ENCODE measurements at regions not wholly inside any gene's neighbourhood (a gene's known extent, or its start where the extent isn't known, plus 50 kb on each side); places are given as distances from the start of the nearest gene placed in this dataset.

GRCh38 chr5:5558638-5559527, 136.4 kb downstream of the ICE1 start:
- no peaks in the 10 kb centered on the region for H4K20me1 ChIP-seq (ENCODE audit: insufficient read depth, low read length)
- Mint-ChIP-seq H3K4me3 (ENCODE audit: unreplicated experiment) (no peak overlapping the region), H3K9me3 (ENCODE audit: unreplicated experiment) (peaks cover 12% of the 10 kb centered on the region), H3K27ac (ENCODE audit: unreplicated experiment) (no peak overlapping the region), H3K27me3 (ENCODE audit: low read depth, unreplicated experiment) (peaks cover 9% of the 10 kb centered on the region), H3K36me3 (ENCODE audit: low read depth, unreplicated experiment) (no peaks in the 10 kb centered on the region), H3K4me1 (ENCODE audit: low read depth, unreplicated experiment) (no peaks in the 10 kb centered on the region)
- no peak overlapping the region for H3K4me3 ChIP-seq (ENCODE audit: insufficient read depth, low read depth, low read length)
- H3K27me3 ChIP-seq (ENCODE audit: insufficient read depth, low read length), result no peaks in the 10 kb centered on the region
- no peak overlapping the region for H3K9ac ChIP-seq (ENCODE audit: low read length)
- H3K4me2 ChIP-seq (ENCODE audit: low read length), result no peak overlapping the region
- H3K9me3 ChIP-seq (ENCODE audit: insufficient read depth, low read depth, low read length), result peaks cover 11% of the 10 kb centered on the region
- H3K79me2 ChIP-seq (ENCODE audit: insufficient read depth, low read length), result no peaks in the 10 kb centered on the region
- FAIRE-seq (no peak), DNase-seq (ENCODE audit: low read depth) (no peak)
- H3K36me3 ChIP-seq (ENCODE audit: insufficient read depth, low read length), result no peaks in the 10 kb centered on the region
- TF ChIP-seq, protein P1, sequence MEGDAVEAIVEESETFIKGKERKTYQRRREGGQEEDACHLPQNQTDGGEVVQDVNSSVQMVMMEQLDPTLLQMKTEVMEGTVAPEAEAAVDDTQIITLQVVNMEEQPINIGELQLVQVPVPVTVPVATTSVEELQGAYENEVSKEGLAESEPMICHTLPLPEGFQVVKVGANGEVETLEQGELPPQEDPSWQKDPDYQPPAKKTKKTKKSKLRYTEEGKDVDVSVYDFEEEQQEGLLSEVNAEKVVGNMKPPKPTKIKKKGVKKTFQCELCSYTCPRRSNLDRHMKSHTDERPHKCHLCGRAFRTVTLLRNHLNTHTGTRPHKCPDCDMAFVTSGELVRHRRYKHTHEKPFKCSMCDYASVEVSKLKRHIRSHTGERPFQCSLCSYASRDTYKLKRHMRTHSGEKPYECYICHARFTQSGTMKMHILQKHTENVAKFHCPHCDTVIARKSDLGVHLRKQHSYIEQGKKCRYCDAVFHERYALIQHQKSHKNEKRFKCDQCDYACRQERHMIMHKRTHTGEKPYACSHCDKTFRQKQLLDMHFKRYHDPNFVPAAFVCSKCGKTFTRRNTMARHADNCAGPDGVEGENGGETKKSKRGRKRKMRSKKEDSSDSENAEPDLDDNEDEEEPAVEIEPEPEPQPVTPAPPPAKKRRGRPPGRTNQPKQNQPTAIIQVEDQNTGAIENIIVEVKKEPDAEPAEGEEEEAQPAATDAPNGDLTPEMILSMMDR (IDR thresholded peaks at IDR 0.05; ENCODE audit: insufficient read depth, low read depth, low read length), result no peak
- TF ChIP-seq EZH2 (IDR thresholded peaks at IDR 0.05; ENCODE audit: insufficient read depth, low read length), result no peak
- no peaks in the 10 kb centered on the region for H3K4me1 ChIP-seq (ENCODE audit: insufficient read depth, low read length)
- H3K27ac ChIP-seq (ENCODE audit: low read depth, low read length), result no peak overlapping the region
- H2AFZ ChIP-seq (ENCODE audit: low read depth, low read length), result no peak overlapping the region

- TF ChIP-seq, protein P1 (IDR thresholded peaks at IDR 0.05; ENCODE audit: insufficient read depth, low read depth, low read length), result no peak
- TF ChIP-seq EZH2 (IDR thresholded peaks at IDR 0.05; ENCODE audit: insufficient read depth, low read length), result no peak
These were observed 135.6 kb downstream of the ICE1 start for GRCh38 chr5:5558102-5558501.

GRCh38 chr5:5551499-5551898, 129.0 kb downstream of the ICE1 start:
- H2AFZ ChIP-seq (ENCODE audit: low read depth, low read length), result no peak overlapping the region
- Mint-ChIP-seq H3K27me3 (ENCODE audit: low read depth, unreplicated experiment) (peaks cover 8% of the 10 kb centered on the region), H3K4me1 (ENCODE audit: low read depth, unreplicated experiment) (no peaks in the 10 kb centered on the region), H3K27ac (ENCODE audit: unreplicated experiment) (no peak overlapping the region), H3K9me3 (ENCODE audit: unreplicated experiment) (peaks cover 23% of the 10 kb centered on the region), H3K36me3 (ENCODE audit: low read depth, unreplicated experiment) (no peaks in the 10 kb centered on the region), H3K4me3 (ENCODE audit: unreplicated experiment) (no peak overlapping the region)
- TF ChIP-seq, protein P1 (IDR thresholded peaks at IDR 0.05; ENCODE audit: insufficient read depth, low read depth, low read length), result no peak
- TF ChIP-seq EZH2 (IDR thresholded peaks at IDR 0.05; ENCODE audit: insufficient read depth, low read length), result no peak
- H3K4me2 ChIP-seq (ENCODE audit: low read length), result no peak overlapping the region
- H3K27me3 ChIP-seq (ENCODE audit: insufficient read depth, low read length), result no peaks in the 10 kb centered on the region
- H3K79me2 ChIP-seq (ENCODE audit: insufficient read depth, low read length), result no peaks in the 10 kb centered on the region
- no peaks in the 10 kb centered on the region for H3K9me3 ChIP-seq (ENCODE audit: insufficient read depth, low read depth, low read length)
- no peaks in the 10 kb centered on the region for H3K4me1 ChIP-seq (ENCODE audit: insufficient read depth, low read length)
- FAIRE-seq, result no peak
- no peak overlapping the region for H3K27ac ChIP-seq (ENCODE audit: low read depth, low read length)
- DNase-seq (ENCODE audit: low read depth), result no peak
- H3K36me3 ChIP-seq (ENCODE audit: insufficient read depth, low read length), result no peaks in the 10 kb centered on the region
- no peak overlapping the region for H3K9ac ChIP-seq (ENCODE audit: low read length)
- H4K20me1 ChIP-seq (ENCODE audit: insufficient read depth, low read length), result no peaks in the 10 kb centered on the region
- no peak overlapping the region for H3K4me3 ChIP-seq (ENCODE audit: insufficient read depth, low read depth, low read length)

More at GRCh38 chr5:5558102-5558501, 135.6 kb downstream of the ICE1 start:
- Mint-ChIP-seq H3K9me3 (ENCODE audit: unreplicated experiment) (peaks cover 15% of the 10 kb centered on the region), H3K27me3 (ENCODE audit: low read depth, unreplicated experiment) (peaks cover 9% of the 10 kb centered on the region), H3K4me1 (ENCODE audit: low read depth, unreplicated experiment) (no peaks in the 10 kb centered on the region), H3K36me3 (ENCODE audit: low read depth, unreplicated experiment) (no peaks in the 10 kb centered on the region), H3K4me3 (ENCODE audit: unreplicated experiment) (no peak overlapping the region), H3K27ac (ENCODE audit: unreplicated experiment) (no peak overlapping the region)
- Histone ChIP-seq H2AFZ (ENCODE audit: low read depth, low read length) (no peak overlapping the region), H3K4me2 (ENCODE audit: low read length) (no peak overlapping the region), H3K27ac (ENCODE audit: low read depth, low read length) (no peak overlapping the region), H3K9ac (ENCODE audit: low read length) (no peak overlapping the region), H3K4me3 (ENCODE audit: insufficient read depth, low read depth, low read length) (no peak overlapping the region), H3K9me3 (ENCODE audit: insufficient read depth, low read depth, low read length) (peaks cover 8% of the 10 kb centered on the region), H3K36me3 (ENCODE audit: insufficient read depth, low read length) (no peaks in the 10 kb centered on the region), H4K20me1 (ENCODE audit: insufficient read depth, low read length) (no peaks in the 10 kb centered on the region), H3K4me1 (ENCODE audit: insufficient read depth, low read length) (no peaks in the 10 kb centered on the region), H3K27me3 (ENCODE audit: insufficient read depth, low read length) (no peaks in the 10 kb centered on the region), H3K79me2 (ENCODE audit: insufficient read depth, low read length) (no peaks in the 10 kb centered on the region)
- FAIRE-seq (no peak), DNase-seq (ENCODE audit: low read depth) (no peak)
